HG02798 (cell line): ENCODE measurements at regions not wholly inside any gene's neighbourhood (a gene's known extent, or its start where the extent isn't known, plus 50 kb on each side); places are given as distances from the start of the nearest gene placed in this dataset.
"Not testable (repeated sequence)": the region's sequence is repeated elsewhere in the genome, so short reads cannot be mapped to it uniquely, and the experiment has no call there.

Source experiments
- ATAC-seq: cut with Tn5 transposase; IDR thresholded peaks from one replicate; pipeline ENCODE4 v1.9.1; 2021; ENCODE audit warnings: mild to moderate bottlenecking; ENCODE audit not compliant: unreplicated experiment, poor library complexity

DNA sequence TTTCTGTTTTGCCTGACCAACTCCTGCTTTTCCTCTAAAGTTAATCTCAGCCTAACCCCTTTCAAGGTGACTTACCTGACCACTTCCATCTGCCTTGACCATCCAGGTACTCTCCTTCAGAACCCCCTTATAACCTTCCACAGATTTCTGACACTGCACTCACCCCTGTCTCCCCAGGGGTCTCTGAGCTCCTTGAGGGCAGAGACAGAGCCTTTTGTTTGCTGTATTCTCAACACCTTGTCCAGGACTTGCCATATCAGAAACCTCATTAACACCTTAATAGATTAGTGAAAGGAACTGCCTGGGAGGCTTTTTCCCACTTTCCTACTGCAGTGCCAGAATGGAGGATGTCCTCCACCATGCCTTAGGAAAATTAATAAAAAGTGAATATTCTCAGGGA, 119.7 kb upstream of the SERPINE2 start:
- no peak for ATAC-seq

DNA sequence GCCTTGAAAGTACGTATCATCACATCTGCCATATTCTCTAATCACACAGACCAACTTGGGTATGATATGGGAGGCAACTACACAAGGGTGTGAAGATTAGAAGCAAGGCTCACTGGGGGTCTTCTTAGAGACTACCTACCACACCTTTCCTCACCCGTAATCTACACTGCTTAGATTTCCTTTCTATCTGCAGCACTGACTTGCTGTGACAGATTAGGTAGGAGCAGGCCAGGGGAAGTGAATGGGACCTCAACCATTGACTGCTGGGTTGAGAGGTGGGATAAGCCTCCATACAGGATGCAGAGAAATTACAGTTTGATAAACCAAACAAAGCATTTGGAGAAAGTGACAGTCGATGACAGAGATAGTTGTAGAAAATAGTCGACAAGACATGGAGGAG, 119.0 kb upstream of the SERPINE2 start:
- ATAC-seq = no peak

DNA sequence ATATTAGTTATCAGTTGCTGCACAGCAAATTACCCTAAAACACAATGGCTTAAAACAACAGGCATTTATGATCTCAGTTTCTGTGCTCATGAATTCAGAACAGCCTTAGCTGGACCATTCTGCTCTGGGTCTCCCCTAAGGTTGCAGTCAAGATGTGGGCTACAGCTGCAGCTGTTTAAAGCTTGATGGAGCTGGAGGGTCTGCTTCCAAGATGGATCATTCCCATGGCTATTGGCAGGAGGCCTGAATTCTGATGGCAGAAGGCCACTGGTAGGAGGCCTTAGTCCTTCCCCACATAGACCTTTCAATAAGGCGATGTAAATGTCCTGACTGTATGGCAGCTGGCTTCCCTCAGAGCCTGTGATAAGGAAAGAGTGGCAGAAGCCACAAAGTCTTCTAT, 118.6 kb upstream of the SERPINE2 start:
- no peak for ATAC-seq

DNA sequence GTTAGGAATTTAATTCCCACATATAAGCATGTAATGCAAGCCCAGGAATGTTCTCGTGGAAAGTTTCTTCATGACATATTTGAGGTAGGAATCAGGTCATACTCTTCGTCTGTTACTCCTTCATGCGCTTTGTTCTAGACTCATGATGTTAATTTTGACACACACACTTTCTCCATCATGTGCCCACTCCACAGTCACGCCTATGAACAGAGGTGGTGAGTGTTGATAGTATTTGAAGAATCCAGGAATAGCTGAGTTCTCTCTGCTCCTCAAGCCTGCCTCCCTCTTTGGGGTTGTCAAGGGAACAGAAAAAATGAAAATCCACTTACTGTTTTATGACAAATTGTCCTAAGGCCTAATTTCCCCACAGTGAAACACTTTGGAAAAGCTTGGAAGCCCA, 117.3 kb upstream of the SERPINE2 start:
- ATAC-seq = no peak

DNA sequence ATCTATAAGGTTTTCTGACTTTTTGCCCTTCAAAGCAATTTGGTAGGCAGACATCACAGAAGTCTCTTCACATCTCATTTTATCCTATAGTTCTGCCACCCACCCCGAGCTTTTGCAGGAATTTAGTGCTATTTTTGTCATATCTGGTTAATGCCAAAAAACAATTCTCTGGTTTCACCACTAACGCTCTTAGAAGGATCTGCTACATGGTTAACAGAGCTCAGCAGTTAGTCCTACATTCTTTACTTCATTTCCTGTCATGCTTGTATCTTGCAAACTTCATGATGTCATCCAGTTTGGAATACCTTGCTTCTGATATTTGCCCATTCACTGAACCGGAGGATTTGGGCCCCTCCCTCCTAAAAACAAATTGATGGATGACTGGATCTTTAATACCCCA, 116.8 kb upstream of the SERPINE2 start:
- ATAC-seq = no peak

DNA sequence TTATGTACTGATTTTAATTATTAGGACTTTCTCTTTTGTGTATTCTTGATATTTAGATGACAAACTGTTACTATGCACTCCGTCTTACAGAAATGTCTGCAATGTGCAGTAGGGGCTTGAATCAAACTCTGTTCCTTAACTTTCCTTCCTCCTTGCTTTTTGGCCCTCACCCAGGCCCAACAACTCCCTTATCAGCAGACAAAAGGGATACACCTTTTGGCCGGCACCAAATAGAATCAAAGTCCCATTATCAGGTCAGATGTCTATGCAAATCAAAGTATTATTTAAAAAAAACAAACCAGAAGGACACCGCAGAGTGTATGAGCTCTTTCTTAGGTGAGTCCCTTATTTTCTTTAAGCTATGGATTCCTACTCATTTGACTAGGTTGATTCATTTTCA, 116.3 kb upstream of the SERPINE2 start:
- no peak for ATAC-seq

DNA sequence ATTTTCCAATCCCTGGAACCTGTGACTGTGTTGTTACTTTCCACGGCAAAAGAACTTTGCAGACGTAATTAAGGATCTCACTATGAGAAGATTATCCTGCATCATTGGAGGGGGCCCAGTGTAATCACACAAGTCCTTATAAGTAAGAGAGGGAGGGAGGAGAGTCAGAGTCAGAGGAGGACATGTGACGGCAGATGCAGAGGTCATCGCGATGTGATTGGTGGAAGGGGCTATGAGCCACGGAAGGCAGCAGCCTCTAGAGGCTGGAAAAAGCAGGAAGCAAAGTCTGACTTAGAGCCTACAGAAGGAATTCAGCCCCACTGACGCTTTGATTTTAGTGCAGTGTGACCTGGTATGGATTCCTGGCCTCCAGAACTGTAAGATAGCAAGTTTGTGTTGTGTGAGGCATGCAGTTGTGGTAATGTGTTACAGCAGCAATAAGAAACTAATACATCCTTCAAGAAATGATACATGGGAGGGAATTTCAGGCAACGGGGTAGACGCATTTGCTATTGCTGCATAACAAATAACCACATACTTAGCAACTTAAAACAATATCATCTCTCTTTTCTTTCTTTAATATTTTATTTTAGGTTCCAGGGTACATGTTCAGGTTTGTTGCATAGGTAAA, 112.7 kb upstream of the SERPINE2 start:
- no peak for ATAC-seq

DNA sequence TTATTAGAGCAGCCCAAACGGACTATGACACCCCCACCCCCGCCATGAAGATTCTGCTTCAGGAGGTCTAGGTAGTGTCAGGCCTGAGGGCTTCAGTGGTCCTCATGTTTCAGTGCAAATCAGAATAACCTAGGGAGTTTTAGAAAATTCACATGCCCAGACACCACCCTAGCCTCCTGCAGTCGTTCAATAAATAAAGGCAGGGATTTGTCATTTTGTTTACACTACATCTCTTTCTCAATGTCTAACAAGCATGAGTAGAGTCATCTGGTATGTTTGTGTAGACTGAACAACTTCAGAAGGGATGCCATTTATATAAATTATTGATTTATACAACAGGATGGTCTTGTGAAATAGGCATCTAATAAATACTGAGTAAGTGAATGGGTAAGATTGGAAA, 112.1 kb upstream of the SERPINE2 start:
- ATAC-seq = no peak

DNA sequence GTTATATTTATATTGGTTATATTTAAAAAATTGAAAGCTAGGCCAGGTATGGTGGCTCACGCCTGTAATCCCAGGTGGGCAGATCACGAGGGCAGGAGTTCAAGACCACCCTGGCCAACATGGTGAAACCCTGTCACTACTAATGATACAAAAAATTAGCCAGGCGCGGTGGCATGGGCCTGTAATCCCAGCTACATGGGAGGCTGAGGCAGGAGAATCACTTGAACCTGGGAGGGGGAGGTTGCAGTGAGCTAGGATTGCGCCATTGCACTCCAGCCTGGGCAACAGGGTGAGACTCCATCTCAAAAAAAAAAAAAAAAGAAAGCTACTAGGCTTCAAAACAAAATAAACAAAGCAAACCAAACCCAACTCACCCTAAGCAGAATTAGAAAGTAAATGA, 109.0 kb upstream of the SERPINE2 start:
- not testable (repeated sequence) for ATAC-seq

DNA sequence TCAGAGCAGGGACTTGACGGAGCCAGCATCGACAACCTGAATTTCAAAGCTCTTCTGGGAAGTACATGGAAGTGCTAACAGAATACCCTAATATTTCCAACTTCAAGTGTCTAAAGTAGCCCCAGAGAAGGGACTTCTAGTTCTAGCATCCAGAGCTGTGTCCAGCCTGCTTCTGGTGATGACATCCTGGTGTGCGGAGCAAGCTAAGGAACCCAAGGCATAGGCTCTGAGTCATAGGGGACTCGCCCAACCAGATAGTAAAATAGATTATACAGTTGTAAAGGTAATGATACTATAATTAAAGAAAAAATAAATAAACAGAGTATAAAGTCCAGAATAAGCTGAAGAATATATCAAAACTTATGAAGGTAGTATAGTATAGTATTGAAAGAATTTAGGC, 108.1 kb upstream of the SERPINE2 start:
- ATAC-seq = no peak

DNA sequence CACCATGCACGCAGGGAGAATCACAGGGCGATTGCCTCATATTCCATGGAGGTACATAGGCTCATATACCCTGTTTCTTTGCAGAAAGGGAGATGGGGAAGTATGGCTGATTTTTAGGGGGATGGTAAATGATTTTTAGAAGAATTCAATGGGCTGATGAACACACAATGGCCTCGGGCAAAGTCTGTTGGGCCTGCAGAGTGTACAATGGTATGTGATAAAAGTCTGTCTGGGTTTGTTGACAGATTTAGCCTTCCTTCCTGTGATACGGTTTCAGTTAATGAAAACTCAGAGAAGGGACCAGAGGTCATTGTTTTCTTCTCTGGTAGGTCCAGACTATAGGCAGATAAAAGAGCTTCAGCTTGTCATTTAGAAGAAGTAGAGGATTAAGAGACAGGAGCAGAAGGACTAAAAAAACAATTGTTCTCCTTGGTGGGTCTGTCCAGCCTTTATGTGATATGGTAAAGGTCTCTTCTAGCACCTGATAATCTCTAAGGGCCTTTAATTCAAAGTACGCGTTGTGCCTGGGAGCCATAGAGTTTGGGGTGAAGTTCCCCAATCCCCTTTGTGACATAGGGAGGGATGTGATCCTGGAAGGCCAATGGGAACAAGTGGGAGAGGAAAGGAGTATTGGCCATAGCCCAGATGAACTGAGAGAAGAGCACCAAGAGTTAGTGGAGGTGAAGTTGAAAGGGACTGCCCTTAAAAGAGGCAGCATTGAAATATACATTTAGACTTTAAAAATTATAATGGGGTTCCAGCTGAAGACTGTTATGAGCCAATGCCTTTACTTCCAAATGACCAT, 107.5 kb upstream of the SERPINE2 start:
- ATAC-seq = no peak

DNA sequence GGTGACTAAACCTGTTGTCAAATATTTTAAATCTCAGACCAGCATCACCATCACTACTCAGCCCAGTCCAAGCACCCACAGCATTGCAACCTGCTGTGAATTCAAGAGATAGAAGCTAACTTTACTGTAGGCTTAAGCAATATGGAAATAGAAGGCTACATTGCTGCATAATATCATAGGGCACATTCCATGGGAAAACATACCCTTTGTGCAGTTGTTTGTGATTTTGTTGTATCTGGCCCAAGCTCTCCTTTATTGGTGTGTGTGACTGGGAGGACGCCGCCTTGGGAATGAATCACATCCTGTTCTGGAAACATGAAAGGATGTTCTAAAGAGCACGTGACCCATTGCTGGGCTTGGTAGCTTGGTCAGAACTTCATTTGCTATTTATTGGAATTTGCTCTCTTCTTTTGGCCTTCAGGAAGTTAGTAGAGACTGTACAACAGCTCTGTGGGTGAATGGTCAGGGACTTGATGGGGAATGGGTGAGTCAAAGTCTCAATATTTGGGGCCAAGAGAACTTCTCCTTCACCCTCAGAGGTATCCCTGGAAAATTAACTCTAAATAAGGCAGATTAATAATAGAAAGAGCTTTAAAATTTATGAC, 106.8 kb upstream of the SERPINE2 start:
- ATAC-seq = no peak

DNA sequence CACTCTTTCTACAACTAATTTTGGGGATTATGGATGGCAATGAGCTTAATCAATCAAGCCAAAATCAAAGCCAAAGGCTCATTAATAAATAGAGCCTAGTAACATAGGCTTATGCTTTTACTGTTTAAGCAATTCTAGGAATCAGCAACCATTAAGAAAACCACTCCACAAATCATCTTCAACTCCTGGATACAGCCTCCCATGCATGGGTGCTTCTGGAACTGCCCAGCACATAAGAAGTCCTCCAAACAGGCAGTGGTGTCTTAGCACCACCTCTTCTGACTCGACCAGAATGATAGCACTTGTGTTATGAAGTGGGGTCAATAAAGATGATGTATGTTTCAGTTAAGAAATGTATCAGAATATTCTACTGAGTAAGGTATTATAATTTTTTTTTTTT, 104.4 kb upstream of the SERPINE2 start:
- no peak for ATAC-seq

DNA sequence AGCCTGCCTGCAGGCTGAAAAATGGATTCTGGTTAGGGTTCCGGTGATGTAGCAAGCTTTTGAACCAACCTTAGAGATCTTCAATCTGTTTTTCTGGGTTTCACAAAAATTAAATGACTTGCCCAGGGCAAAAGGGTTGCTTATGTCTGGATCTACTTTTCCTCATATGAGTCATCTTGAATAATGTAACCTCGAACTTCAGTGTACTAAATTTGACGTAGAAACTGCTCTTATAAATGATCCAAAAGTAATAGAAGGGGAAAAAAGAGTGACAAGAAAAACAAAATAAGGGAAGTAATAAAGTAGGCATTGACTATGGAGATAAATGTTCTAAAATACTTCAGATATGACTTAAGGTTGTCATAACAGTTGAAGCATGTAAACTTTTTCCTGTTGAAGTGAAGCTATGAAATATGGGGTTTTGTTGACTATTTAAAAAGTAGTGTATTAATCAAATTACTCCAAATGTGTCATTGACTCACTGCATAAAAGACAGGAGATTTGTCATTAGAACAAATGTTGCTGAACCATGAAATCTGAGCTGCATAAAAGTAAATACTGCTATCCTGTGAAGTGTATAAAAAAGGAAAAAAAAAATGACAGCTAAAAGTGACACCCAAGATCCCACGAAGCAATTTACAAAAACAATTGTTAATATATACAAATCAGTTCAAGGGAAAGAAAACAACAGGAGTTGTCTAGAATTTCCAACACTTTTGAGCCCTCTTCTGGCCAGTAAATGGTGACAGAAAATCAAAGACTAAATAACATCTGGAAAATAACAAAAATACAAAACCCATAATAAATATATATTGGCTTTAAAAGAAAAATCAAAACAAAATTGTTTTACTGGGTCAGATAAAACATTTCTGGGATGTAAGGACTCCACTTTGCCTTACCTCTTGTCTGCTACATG, 103.6 kb upstream of the SERPINE2 start:
- ATAC-seq = no peak

DNA sequence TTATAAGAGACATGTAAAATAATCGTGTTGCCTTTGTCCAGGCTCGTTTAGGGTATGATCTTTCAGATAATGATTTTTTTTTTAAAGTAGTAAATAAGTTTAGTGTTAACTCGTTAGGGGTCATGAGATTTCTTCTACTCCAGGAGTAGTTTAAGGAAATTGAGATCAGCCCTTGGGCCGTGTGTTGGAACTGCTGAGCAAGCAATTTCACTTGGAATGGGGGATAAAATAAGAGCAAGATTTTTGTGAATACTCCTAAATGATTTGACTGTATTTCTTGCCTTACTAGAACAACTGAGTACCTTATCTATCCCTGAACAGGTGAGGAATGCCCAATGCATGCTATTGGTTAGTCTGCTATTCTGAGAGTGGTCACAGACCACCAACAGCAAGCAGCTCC, 102.2 kb upstream of the SERPINE2 start:
- ATAC-seq = no peak

DNA sequence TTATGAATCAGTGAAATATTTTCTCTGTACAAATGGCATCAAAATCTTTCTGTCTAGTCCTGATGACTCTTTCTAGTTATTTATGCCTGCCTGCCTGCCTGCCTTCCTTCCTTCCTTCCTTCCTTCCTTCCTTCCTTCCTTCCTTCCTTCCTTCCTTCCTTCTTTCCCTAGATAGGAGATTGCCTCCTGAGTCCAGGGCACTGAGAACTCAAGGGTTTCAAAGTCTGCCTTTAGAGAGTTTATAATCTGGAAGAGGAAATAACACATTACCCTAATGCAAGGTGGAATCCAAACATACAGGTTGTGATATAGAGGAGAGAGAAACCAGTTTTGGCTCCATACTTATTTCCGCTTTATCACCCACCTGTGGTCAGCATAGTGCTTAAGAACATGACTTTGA, 98.1 kb upstream of the SERPINE2 start:
- no peak for ATAC-seq

DNA sequence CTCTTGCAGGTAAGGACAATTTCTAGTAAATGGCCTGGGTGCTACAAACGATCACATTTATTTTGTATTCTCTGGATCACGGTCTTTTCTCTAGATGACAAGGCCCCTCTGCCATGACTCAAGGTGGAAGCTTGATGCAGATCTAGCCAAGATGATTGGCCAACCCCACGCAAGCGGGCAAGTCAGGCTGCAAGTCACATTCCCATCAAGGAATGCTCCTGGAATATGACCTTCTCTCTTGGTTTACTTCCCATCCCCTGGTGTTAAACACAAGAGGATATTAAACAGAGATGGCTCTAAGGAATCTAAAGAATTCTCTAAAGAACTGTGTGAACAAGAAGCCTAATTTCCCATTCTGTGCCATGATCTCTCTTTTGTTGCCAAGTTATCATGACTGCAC, 97.3 kb upstream of the SERPINE2 start:
- ATAC-seq = no peak

DNA sequence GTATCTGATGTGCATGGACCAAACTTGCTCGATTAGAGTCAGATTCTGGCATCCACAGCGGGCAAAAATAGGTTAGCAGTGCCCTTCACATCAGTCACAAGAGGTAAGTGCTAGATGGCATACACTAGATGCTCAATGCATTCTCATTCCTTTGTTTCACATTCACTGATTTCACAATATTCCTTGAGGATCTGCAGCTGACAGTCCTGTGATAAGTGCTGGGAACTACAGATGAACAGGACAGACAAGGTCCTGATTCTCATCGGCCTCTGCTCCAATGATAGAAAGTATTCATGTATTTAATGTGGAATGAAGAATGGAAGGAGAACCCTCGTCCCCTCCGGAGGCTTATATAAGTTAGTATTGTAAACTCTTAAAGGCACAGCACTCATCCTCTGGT, 96.8 kb upstream of the SERPINE2 start:
- no peak for ATAC-seq

DNA sequence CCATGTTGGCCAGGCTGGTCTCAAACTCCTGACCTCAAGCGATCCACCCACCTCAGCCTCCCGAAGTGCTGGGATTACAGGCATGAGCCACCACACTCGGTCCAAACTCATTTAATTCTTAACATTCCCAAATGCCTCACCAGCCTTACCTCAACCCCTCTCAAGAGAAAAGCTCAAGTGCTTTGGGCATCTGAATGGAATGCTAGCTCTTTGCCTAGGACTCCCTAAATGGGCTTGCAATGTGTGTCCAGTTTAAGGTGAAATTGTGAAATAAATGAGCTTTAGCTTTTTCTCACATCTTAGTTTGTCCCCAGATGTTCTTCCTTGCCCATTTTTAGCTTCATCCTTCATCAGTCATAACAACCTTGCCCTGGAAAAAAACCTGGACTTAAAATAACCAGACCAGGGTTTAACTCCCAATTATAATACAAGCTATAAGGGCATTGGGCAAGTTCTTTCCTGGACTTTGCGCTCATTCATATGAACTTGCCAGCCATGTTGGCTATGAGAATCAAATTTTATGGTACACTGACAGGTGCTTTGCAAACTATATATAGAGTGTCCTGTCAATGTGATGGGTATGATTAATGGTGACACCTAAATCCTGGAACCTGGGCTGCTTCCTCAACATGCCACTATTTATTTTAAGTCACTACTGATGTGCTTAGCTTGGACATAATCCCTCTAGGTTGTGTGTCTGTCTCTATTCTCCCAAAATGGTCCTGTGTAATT, 95.1 kb upstream of the SERPINE2 start:
- no peak for ATAC-seq

DNA sequence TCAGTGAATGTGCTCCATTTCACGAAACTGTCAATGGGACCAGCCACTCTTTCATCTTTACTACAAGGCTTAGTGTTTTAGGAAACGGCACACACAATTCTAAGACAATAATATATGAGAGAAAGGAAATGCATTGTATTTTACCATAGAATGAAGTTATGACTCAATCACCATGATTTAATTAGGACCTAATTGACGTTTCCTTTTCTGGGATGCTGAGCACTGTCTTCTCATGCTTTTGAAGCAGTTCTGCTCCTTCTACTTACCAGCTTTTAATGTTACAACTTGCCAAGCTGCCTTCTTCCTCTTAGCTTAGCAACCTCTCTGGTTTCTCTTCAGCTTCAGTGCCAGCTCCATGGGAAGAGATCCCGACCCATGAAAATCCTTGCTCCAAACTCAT, 94.3 kb upstream of the SERPINE2 start:
- no peak for ATAC-seq
